HG02943 (cell line): ENCODE measurements at regions not wholly inside any gene's neighbourhood (a gene's known extent, or its start where the extent isn't known, plus 50 kb on each side); places are given as distances from the start of the nearest gene placed in this dataset.

Source experiments
- ATAC-seq: cut with Tn5 transposase; IDR thresholded peaks from one replicate; pipeline ENCODE4 v1.9.1; 2021; ENCODE audit warnings: mild to moderate bottlenecking, low read depth, moderate library complexity; ENCODE audit not compliant: unreplicated experiment

GRCh38 chr4:14566518-14566917 is 435.8 kb upstream of the CPEB2 start:
- ATAC-seq = no peak

- no peak for ATAC-seq
These were observed 433.9 kb upstream of the CPEB2 start for GRCh38 chr4:14568351-14568750.

DNA sequence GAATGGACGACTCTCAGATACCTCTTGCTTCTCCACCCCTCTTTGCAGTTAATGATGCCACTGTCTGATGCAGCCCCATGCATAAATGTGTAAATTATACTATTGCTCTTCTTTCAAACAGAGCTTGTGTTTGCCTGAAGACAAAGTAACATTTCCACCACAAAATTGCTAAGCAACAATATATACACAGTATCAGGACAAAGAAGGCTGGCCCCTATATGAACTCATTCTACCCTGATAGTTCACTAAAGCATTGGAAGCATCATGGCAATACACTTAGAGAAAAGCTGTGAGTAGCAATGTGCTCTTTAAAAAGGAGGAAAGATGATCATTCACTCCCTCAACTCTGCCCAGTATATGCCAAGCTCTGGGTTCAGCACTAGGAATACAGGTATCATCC is 427.0 kb upstream of the CPEB2 start:
- no peak for ATAC-seq

DNA sequence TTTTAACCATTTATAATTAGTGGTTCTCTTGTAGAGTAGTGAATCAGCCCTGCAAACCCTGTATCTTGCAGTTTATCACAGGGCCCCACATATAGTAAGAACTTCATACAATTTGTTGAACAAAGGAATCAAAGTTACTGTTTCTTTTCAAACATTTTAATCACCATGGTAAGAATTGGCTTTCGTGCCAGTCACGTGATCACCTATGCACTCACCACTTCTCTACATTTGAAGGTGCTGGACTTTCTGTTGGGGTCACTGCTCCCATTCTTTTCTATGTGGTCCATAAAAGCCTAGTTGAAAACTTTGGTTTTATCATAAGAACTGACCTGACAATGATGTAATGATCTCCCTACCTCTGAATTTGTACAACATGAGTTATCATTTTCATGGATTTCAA is 426.4 kb upstream of the CPEB2 start:
- no peak for ATAC-seq

DNA sequence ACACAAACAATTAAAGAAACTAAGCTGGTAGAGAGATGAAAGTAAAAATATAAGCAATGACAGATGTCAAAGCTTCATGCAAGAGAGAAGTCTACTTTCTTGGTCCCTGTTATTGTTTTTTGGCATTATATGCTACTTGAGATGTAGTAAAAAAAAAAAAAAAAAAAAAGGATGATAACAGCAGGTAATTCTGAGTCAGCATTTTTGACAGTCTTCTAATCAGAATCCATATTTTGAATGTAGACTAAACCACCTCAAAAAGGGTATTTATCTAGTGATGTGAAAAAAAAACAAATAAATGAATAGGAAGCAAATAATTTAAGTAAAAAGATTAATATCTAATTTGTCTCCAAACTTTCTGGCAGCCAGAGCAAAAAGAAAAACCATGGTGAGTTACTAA is 422.2 kb upstream of the CPEB2 start:
- ATAC-seq = no peak

GRCh38 chr4:14581741-14582140 is 420.5 kb upstream of the CPEB2 start:
- ATAC-seq = no peak

- ATAC-seq = no peak
These were observed 419.6 kb upstream of the CPEB2 start for GRCh38 chr4:14582677-14583076.

- no peak for ATAC-seq
These were observed 418.9 kb upstream of the CPEB2 start for GRCh38 chr4:14583331-14583730.

GRCh38 chr4:14583752-14584151 is 418.5 kb upstream of the CPEB2 start:
- ATAC-seq = no peak

GRCh38 chr4:14592950-14593349 is 409.3 kb upstream of the CPEB2 start:
- no peak for ATAC-seq

DNA sequence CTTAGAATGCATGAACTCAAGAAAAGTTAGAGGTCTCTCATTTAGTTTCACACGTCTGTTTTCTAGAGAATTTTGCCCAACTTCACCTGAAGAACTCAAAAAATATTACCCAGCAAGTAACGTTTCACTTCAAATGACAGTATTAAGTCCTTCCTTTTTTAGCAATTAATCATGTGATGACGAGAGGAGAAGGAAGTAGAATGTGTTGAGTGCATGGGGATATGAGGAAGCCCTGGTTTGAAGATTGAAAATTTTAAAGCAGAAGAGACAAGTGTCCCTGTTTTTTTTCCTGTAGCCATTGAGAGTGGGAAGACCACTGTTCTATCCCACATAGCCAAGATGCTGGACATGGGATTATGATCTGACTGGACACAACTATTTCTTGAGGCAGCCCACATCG is 406.3 kb upstream of the CPEB2 start:
- ATAC-seq = no peak

GRCh38 chr4:14596437-14596836 is 405.8 kb upstream of the CPEB2 start:
- ATAC-seq = no peak

GRCh38 chr4:14596904-14597303 is 405.4 kb upstream of the CPEB2 start:
- no peak for ATAC-seq

DNA sequence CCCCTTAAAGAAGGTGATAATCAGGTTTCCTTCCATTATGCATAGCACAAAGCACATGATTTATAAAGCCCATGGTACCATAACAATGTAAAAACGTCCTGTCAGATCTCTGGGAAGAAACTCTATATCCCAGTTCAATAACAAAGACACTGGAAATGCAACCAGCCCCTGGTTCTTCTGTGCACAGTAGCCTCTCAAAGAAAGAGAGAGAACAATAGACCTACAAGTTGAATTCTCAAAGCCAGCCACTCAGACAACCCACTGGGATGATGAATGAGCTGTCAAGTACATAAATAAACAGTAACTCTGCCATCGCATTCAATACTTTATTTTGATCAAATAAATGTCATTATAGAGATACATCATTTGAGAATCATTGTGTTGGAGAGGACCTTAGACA is 400.1 kb upstream of the CPEB2 start:
- ATAC-seq = no peak

GRCh38 chr4:14607001-14607400 is 395.3 kb upstream of the CPEB2 start:
- ATAC-seq = no peak

DNA sequence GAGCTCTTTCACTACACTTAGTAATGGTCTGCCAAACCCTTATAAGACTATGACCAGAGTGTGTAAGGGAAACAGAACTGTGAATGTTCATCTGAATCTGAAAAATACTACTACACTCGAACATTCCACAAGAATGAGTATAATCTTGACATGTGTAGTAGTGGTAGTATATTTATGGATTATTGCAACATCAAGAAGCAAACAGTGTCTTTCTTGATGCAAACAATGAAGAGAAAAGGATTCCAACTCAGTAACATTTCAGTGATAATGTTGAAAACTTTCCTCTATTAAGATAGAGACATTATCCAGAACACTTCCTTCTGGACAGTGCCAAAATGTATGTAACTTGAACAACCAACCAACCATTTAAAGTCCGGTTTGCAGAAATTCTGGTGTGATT is 394.7 kb upstream of the CPEB2 start:
- ATAC-seq = no peak

GRCh38 chr4:14608630-14609029 is 393.7 kb upstream of the CPEB2 start:
- ATAC-seq = no peak

- no peak for ATAC-seq
These were observed 387.4 kb upstream of the CPEB2 start for GRCh38 chr4:14614840-14615239.

GRCh38 chr4:14615671-14616070 is 386.6 kb upstream of the CPEB2 start:
- no peak for ATAC-seq

GRCh38 chr4:14620567-14621141 is 381.6 kb upstream of the CPEB2 start:
- no peak for ATAC-seq

DNA sequence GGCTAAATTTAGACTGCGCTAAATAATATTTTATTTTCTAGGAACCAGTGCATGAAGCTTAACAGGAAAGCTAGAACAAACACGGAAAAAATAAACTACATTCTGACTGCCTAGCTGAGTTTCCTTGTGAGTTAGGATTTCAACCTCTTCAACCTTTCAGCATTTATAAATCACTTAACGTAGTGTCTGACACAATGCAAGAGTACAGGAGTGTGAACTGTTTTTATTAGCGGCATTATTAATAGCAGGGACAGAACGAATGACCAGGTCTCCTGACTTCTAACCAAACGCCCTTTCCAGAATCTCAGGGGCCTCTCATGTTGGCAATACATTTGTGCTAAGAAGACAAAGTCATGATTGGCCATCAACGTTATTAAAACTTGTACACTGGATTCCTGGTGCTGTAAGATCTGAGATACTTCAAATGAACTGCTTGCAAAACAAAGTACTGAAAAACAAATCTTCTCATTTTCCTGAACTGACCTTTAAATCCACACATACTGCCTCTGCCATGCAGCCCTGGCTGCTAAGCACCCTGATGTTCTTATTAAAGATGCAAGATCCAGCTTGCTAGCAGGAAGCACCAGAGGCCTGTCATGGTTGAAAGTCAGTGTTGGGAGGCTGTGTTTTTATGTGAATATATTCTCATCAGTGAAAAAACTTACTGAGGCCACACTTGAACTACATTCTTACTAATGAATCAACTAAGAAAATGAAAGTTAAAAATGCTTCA is 380.4 kb upstream of the CPEB2 start:
- ATAC-seq = no peak

- no peak for ATAC-seq
These were observed 375.2 kb upstream of the CPEB2 start for GRCh38 chr4:14627038-14627437.
